ENCODE measurements at regions not wholly inside any gene's neighbourhood (a gene's known extent, or its start where the extent isn't known, plus 50 kb on each side); places are given as distances from the start of the nearest gene placed in this dataset.

DNA sequence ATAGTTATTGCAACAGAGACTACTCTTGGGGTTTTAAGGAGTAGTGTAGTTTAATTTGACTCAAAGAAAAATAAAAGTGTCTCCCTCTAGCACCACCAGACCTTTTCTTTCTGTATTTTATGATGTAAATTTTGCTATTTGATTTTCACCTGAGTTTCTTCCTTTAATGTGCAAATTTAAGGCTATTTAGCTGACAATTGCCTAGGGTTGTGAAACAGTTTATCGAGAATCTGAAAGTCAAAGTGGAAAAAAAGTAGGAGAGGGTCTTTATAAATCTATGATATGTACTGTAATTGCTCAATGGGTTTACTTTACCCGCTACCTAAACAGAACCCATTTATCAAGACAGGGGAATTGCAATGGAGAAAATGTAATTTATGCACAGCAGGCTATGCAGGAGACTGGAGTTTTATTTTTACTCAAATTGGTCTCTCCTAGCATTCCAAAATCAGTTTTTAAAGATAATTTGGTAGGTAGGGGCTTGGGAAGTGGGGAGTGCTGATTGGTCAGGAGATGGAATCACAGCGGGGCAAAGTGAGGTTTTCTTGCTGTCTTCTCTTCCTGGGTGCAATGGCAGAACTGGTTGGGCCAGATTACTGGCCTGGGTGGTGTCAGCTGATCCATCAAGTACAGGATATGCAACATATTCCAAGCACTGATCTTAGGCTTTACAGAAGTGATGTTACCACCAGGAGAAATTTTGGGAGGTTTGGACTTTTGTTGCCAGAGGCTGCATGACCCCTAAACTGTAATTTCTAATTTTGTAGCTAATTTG is 228.6 kb upstream of the TACR3 start:
- Mint-ChIP-seq H3K27ac (peak overlapping the region; percentile 91), H3K4me1 (peaks cover 10% of the 10 kb centered on the region), H3K27me3 (ENCODE audit: insufficient read depth, low read depth, poor library complexity) (peaks cover 10% of the 10 kb centered on the region), H3K9me3 (peaks cover 44% of the 10 kb centered on the region), H3K36me3 (ENCODE audit: low read depth) (peaks cover 41% of the 10 kb centered on the region; the same call in 2 of the 3 replicates), H3K4me3 (peak overlapping the region; percentile 48)
- H3K4me2 ChIP-seq, result peak overlapping the region; percentile 52
- peaks cover 11% of the 10 kb centered on the region for H3K9me2 ChIP-seq (ENCODE audit: insufficient read depth)
- H3K4me3 ChIP-seq, result peak overlapping the region; percentile 20
- DNase-seq (ENCODE audit: low spot score), result peak; percentile 40
- H3K36me3 ChIP-seq (ENCODE audit: insufficient read depth), result peaks cover 14% of the 10 kb centered on the region
- H3K27ac ChIP-seq (ENCODE audit: low read depth), result peak overlapping the region; percentile 99
- peak; percentile 46 for ATAC-seq
- H3K79me2 ChIP-seq (replicated peaks; ENCODE audit: insufficient read depth), result no peaks in the 10 kb centered on the region
- H2AFZ ChIP-seq, result no peak overlapping the region
- no peaks in the 10 kb centered on the region for H3K27me3 ChIP-seq (ENCODE audit: insufficient read depth)
- TF ChIP-seq CREB1 (CRISPR knock-in tag; IDR thresholded peaks at IDR 0.05; ENCODE audit: low read depth) (no peak), ZNF331 (CRISPR knock-in tag; IDR thresholded peaks at IDR 0.05; ENCODE audit: low read depth) (0 out of 2 replicates have a peak, but pooled peaks have one; percentile 11), NANOG (IDR thresholded peaks at IDR 0.05; ENCODE audit: borderline replicate concordance) (peak; percentile 84)
- TF ChIP-seq, protein P1, sequence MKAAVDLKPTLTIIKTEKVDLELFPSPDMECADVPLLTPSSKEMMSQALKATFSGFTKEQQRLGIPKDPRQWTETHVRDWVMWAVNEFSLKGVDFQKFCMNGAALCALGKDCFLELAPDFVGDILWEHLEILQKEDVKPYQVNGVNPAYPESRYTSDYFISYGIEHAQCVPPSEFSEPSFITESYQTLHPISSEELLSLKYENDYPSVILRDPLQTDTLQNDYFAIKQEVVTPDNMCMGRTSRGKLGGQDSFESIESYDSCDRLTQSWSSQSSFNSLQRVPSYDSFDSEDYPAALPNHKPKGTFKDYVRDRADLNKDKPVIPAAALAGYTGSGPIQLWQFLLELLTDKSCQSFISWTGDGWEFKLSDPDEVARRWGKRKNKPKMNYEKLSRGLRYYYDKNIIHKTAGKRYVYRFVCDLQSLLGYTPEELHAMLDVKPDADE (IDR thresholded peaks at IDR 0.05), result peak; percentile 55; the same call in 1 of the 2 replicates
- TF ChIP-seq, protein P2, sequence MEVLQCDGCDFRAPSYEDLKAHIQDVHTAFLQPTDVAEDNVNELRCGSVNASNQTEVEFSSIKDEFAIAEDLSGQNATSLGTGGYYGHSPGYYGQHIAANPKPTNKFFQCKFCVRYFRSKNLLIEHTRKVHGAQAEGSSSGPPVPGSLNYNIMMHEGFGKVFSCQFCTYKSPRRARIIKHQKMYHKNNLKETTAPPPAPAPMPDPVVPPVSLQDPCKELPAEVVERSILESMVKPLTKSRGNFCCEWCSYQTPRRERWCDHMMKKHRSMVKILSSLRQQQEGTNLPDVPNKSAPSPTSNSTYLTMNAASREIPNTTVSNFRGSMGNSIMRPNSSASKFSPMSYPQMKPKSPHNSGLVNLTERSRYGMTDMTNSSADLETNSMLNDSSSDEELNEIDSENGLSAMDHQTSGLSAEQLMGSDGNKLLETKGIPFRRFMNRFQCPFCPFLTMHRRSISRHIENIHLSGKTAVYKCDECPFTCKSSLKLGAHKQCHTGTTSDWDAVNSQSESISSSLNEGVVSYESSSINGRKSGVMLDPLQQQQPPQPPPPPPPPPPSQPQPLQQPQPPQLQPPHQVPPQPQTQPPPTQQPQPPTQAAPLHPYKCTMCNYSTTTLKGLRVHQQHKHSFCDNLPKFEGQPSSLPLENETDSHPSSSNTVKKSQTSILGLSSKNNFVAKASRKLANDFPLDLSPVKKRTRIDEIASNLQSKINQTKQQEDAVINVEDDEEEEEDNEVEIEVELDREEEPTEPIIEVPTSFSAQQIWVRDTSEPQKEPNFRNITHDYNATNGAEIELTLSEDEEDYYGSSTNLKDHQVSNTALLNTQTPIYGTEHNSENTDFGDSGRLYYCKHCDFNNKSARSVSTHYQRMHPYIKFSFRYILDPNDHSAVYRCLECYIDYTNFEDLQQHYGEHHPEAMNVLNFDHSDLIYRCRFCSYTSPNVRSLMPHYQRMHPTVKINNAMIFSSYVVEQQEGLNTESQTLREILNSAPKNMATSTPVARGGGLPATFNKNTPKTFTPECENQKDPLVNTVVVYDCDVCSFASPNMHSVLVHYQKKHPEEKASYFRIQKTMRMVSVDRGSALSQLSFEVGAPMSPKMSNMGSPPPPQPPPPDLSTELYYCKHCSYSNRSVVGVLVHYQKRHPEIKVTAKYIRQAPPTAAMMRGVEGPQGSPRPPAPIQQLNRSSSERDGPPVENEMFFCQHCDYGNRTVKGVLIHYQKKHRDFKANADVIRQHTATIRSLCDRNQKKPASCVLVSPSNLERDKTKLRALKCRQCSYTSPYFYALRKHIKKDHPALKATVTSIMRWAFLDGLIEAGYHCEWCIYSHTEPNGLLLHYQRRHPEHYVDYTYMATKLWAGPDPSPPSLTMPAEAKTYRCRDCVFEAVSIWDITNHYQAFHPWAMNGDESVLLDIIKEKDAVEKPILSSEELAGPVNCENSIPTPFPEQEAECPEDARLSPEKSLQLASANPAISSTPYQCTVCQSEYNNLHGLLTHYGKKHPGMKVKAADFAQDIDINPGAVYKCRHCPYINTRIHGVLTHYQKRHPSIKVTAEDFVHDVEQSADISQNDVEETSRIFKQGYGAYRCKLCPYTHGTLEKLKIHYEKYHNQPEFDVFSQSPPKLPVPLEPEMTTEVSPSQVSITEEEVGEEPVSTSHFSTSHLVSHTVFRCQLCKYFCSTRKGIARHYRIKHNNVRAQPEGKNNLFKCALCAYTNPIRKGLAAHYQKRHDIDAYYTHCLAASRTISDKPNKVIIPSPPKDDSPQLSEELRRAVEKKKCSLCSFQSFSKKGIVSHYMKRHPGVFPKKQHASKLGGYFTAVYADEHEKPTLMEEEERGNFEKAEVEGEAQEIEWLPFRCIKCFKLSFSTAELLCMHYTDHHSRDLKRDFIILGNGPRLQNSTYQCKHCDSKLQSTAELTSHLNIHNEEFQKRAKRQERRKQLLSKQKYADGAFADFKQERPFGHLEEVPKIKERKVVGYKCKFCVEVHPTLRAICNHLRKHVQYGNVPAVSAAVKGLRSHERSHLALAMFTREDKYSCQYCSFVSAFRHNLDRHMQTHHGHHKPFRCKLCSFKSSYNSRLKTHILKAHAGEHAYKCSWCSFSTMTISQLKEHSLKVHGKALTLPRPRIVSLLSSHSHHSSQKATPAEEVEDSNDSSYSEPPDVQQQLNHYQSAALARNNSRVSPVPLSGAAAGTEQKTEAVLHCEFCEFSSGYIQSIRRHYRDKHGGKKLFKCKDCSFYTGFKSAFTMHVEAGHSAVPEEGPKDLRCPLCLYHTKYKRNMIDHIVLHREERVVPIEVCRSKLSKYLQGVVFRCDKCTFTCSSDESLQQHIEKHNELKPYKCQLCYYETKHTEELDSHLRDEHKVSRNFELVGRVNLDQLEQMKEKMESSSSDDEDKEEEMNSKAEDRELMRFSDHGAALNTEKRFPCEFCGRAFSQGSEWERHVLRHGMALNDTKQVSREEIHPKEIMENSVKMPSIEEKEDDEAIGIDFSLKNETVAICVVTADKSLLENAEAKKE (CRISPR knock-in tag; IDR thresholded peaks at IDR 0.05), result peak; percentile 47; the same call in 1 of the 2 replicates
- peaks cover 21% of the 10 kb centered on the region for H3K4me1 ChIP-seq (ENCODE audit: insufficient read depth)
- no peaks in the 10 kb centered on the region for H4K20me1 ChIP-seq (replicated peaks; ENCODE audit: insufficient read depth)
- H3F3A ChIP-seq (replicated peaks; ENCODE audit: low read depth), result 0 out of 2 replicates have a peak, but pooled peaks cover 9% of the 10 kb centered on the region

Measured in GM23338 (cell line).